OCI-LY1 (cell line): ENCODE measurements at regions not wholly inside any gene's neighbourhood (a gene's known extent, or its start where the extent isn't known, plus 50 kb on each side); places are given as distances from the start of the nearest gene placed in this dataset.

Experiments used
- H2AFZ ChIP-seq: fragments of 200-600 bp; sonication (generic), shearing (Covaris generic); 2 replicates; pipeline ENCODE4 v1.6.0; 2014; ENCODE audit warnings: antibody characterized with exemption, mild to moderate bottlenecking, low read length
- H3F3A ChIP-seq: fragments of 200-600 bp; sonication (generic), shearing (Covaris generic); 2 replicates; pipeline ENCODE4 v1.6.0; 2014; ENCODE audit warnings: mild to moderate bottlenecking, antibody characterized with exemption, low read length, moderate library complexity; ENCODE audit not compliant: insufficient read depth
- H3K27ac ChIP-seq: fragments of 200-600 bp; sonication (generic); 2 replicates; pipeline ENCODE4 v1.5.1; 2014; ENCODE audit warnings: low read length, mixed run types, mild to moderate bottlenecking, low read depth; ENCODE audit not compliant: poor library complexity, severe bottlenecking
- H3K27me3 ChIP-seq: fragments of 200-600 bp; sonication (generic); 2 replicates; pipeline ENCODE4 v1.6.0; 2014; ENCODE audit warnings: antibody characterized with exemption, mild to moderate bottlenecking, low read length, moderate library complexity; ENCODE audit not compliant: insufficient read depth
- H3K36me3 ChIP-seq: fragments of 200-600 bp; sonication (generic); 2 replicates; pipeline ENCODE4 v1.6.1; 2014; ENCODE audit warnings: mild to moderate bottlenecking, antibody characterized with exemption, low read length, moderate library complexity, mixed read lengths; ENCODE audit not compliant: insufficient read depth
- H3K4me1 ChIP-seq: fragments of 200-600 bp; sonication (generic); 2 replicates; pipeline ENCODE4 v1.5.1; 2014; ENCODE audit warnings: mild to moderate bottlenecking, low read length, moderate library complexity; ENCODE audit not compliant: insufficient read depth, severe bottlenecking
- H3K4me2 ChIP-seq: fragments of 200-600 bp; sonication (generic), shearing (Covaris generic); 2 replicates; pipeline ENCODE4 v1.6.1; 2014; ENCODE audit warnings: low read length
- H3K4me3 ChIP-seq: fragments of 200-600 bp; sonication (generic); 2 replicates; pipeline ENCODE4 v1.5.1; 2014; ENCODE audit warnings: low read length, low read depth, mild to moderate bottlenecking, mixed read lengths; ENCODE audit not compliant: poor library complexity, severe bottlenecking
- H3K79me2 ChIP-seq: fragments of 200-600 bp; shearing (Covaris generic); 2 replicates; pipeline ENCODE4 v1.6.1; 2016; ENCODE audit warnings: mixed run types, low read length, mixed read lengths; ENCODE audit not compliant: insufficient read depth
- H3K9ac ChIP-seq: fragments of 200-600 bp; sonication (generic), shearing (Covaris generic); 2 replicates; pipeline ENCODE4 v1.6.1; 2014; ENCODE audit warnings: mild to moderate bottlenecking, low read length, mixed read lengths
- H3K9me2 ChIP-seq: fragments of 200-600 bp; sonication (generic), shearing (Covaris generic); 2 replicates; pipeline ENCODE4 v1.6.1; 2014; ENCODE audit warnings: low read depth, mild to moderate bottlenecking, low read length, mixed read lengths
- H3K9me3 ChIP-seq: fragments of 200-600 bp; shearing (Covaris generic); 2 replicates; pipeline ENCODE4 v1.6.1; 2014; ENCODE audit warnings: low read length, mixed read lengths
- H4K20me1 ChIP-seq: fragments of 200-600 bp; sonication (generic), shearing (Covaris generic); 2 replicates; pipeline ENCODE4 v1.6.0; 2016; ENCODE audit warnings: mild to moderate bottlenecking, low read length; ENCODE audit not compliant: insufficient read depth
- EZH2 ChIP-seq: fragments of 200-600 bp; sonication (generic), shearing (Covaris generic); IDR thresholded peaks from 2 replicates; pipeline ENCODE4 v1.8.0; 2017; ENCODE audit warnings: borderline replicate concordance, mixed run types, mild to moderate bottlenecking, antibody characterized with exemption, low read length, moderate library complexity, mixed read lengths
- TF ChIP-seq, protein P1 (sequence below): fragments of 200-600 bp; sonication (generic), shearing (Covaris generic); IDR thresholded peaks from 2 replicates; pipeline ENCODE4 v1.5.1; 2017; ENCODE audit warnings: mild to moderate bottlenecking, antibody characterized with exemption, low read length, moderate library complexity, mixed read lengths

DNA sequence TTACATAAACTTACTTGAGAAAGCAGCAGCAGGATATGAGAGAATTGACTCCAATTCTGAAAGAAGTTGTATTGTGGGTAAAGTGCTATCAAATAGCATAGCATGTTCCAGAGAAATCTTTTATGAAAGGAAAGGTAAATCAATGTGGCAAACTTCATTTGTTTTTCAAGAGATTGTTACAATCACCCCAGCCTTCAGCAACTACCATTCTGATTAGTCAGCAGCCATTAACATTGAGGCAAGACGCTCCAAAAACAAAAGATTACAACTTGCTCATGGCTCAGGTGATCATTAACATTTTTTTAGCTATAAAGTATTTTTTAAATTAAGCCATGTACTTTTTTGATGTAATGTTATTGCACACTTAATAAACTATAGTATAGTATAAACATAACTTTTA lies 357.2 kb downstream of the TMEM135 start:
- Histone ChIP-seq H3F3A (no peaks in the 10 kb centered on the region), H3K79me2 (no peaks in the 10 kb centered on the region), H4K20me1 (no peaks in the 10 kb centered on the region), H3K9me2 (no peaks in the 10 kb centered on the region), H2AFZ (no peak overlapping the region), H3K9me3 (no peaks in the 10 kb centered on the region), H3K27me3 (no peaks in the 10 kb centered on the region), H3K4me3 (no peak overlapping the region), H3K9ac (no peak overlapping the region), H3K36me3 (no peaks in the 10 kb centered on the region), H3K4me2 (no peak overlapping the region), H3K4me1 (no peaks in the 10 kb centered on the region), H3K27ac (no peak overlapping the region)
- no peak for TF ChIP-seq EZH2
- TF ChIP-seq, protein P1, sequence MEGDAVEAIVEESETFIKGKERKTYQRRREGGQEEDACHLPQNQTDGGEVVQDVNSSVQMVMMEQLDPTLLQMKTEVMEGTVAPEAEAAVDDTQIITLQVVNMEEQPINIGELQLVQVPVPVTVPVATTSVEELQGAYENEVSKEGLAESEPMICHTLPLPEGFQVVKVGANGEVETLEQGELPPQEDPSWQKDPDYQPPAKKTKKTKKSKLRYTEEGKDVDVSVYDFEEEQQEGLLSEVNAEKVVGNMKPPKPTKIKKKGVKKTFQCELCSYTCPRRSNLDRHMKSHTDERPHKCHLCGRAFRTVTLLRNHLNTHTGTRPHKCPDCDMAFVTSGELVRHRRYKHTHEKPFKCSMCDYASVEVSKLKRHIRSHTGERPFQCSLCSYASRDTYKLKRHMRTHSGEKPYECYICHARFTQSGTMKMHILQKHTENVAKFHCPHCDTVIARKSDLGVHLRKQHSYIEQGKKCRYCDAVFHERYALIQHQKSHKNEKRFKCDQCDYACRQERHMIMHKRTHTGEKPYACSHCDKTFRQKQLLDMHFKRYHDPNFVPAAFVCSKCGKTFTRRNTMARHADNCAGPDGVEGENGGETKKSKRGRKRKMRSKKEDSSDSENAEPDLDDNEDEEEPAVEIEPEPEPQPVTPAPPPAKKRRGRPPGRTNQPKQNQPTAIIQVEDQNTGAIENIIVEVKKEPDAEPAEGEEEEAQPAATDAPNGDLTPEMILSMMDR = no peak

DNA sequence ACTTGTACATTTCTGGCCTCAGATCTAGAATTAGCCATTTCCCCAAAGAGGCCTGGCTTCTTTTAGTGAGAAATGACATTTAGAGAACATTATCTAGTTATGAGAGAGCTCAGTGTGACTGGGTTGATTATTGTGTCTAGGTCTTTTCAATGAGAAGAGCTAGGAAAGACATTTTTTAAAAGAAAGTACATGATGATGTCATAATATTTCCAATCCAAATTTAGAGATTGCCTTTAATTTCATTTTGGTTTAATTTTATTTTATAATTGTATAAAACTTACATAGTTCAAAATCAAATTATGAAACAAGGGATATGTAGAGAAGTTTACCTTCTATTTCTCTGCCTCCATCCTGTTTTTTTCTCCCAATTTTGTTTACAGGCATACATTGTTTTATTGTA lies 354.9 kb downstream of the TMEM135 start:
- H3K9ac ChIP-seq = no peak overlapping the region

DNA sequence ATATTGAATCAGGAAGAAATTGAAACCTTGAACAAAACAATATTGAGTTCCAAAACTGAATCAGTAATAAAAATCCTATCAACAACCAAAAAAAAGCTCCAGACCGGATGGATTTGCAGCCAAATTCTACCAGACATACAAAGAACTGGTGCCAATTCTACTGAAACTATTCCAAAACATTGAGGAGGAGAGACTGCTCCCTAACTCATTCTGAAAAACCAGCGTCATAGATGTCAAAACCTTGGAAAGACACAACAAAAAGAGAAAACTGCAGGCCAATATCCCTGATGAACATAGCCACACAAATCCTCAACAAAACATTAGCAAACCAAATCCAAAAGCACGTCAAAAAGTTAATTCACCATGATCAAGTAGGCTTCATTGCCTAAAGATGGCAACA lies 353.8 kb downstream of the TMEM135 start:
- Histone ChIP-seq H3K4me3 (no peak overlapping the region), H3F3A (no peaks in the 10 kb centered on the region), H3K79me2 (no peaks in the 10 kb centered on the region), H3K9me2 (no peaks in the 10 kb centered on the region), H3K4me2 (no peak overlapping the region), H3K36me3 (no peaks in the 10 kb centered on the region), H4K20me1 (no peaks in the 10 kb centered on the region), H3K9me3 (no peaks in the 10 kb centered on the region), H3K27me3 (no peaks in the 10 kb centered on the region), H2AFZ (no peak overlapping the region), H3K9ac (no peak overlapping the region), H3K27ac (no peak overlapping the region), H3K4me1 (no peaks in the 10 kb centered on the region)
- TF ChIP-seq, protein P1 = no peak
- no peak for TF ChIP-seq EZH2

More for the DNA sequence above, 354.9 kb downstream of the TMEM135 start:
- Histone ChIP-seq H3K9me2 (no peaks in the 10 kb centered on the region), H3K79me2 (no peaks in the 10 kb centered on the region), H3K4me2 (no peak overlapping the region), H3K9me3 (no peaks in the 10 kb centered on the region), H3K4me3 (no peak overlapping the region), H3K27ac (no peak overlapping the region), H3K36me3 (no peaks in the 10 kb centered on the region), H2AFZ (no peak overlapping the region), H3K27me3 (no peaks in the 10 kb centered on the region), H3K4me1 (no peaks in the 10 kb centered on the region), H4K20me1 (no peaks in the 10 kb centered on the region), H3F3A (no peaks in the 10 kb centered on the region)
- TF ChIP-seq, protein P1 = no peak
- no peak for TF ChIP-seq EZH2
